ENCODE measurements at regions not wholly inside any gene's neighbourhood (a gene's known extent, or its start where the extent isn't known, plus 50 kb on each side); places are given as distances from the start of the nearest gene placed in this dataset.

DNA sequence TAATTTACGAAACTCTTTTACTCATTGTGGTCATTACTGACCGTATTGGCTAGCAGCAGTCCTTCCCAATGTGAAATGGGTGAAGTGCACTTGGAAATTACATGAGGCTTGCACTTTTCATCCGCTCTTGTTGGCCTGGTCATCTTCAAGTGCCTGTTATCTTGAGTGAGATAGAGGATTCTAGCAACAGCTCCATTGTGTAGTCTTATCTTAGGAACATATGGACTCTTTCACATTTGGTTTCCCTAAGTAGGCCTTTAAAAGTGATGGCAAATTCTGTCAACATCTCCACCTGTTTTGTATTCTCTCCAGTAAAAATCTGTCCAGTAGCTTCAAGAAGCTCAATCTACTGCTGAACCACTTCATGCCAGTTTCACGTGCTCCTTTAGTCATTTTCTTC is 114.8 kb upstream of the MARCKS start:
- no peak overlapping the region for H3K27ac ChIP-seq
- no peaks in the 10 kb centered on the region for H3K9me3 ChIP-seq
- 92 to 93% methylated on average over 4 of the region's 4 CpGs for WGBS, 2 donors
- no peaks in the 10 kb centered on the region for H3K4me1 ChIP-seq
- H3K27me3 ChIP-seq, result no peaks in the 10 kb centered on the region
- H3K36me3 ChIP-seq, result no peaks in the 10 kb centered on the region
- no peak overlapping the region for H3K4me3 ChIP-seq
- intact Hi-C loops (cut with DNase I), result no loop called here
- TF ChIP-seq, protein P1, sequence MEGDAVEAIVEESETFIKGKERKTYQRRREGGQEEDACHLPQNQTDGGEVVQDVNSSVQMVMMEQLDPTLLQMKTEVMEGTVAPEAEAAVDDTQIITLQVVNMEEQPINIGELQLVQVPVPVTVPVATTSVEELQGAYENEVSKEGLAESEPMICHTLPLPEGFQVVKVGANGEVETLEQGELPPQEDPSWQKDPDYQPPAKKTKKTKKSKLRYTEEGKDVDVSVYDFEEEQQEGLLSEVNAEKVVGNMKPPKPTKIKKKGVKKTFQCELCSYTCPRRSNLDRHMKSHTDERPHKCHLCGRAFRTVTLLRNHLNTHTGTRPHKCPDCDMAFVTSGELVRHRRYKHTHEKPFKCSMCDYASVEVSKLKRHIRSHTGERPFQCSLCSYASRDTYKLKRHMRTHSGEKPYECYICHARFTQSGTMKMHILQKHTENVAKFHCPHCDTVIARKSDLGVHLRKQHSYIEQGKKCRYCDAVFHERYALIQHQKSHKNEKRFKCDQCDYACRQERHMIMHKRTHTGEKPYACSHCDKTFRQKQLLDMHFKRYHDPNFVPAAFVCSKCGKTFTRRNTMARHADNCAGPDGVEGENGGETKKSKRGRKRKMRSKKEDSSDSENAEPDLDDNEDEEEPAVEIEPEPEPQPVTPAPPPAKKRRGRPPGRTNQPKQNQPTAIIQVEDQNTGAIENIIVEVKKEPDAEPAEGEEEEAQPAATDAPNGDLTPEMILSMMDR (IDR thresholded peaks at IDR 0.05), result no peak
- TF ChIP-seq POLR2A (IDR thresholded peaks at IDR 0.05), result no peak
- no peak for DNase-seq

DNA sequence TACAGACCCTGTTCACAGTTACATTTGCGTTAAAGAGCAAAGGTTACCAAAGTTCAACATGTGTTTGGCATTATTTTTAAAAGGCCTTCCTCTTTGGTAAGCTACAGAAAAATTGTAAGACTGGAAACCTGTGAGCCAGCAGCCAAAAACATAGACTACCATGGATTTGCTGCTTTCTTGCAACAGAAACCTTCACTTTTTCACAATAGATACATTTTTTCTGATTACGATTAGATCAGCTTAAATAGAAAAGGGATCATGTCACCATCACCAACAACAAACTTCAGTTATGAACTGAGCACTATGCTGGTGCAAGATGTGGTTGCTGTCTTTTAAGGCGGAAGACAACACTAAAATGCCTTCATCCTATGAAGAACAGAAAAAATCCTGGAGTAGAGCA is 112.3 kb upstream of the MARCKS start:
- Histone ChIP-seq H3K4me3 (no peak overlapping the region), H3K9me3 (no peaks in the 10 kb centered on the region), H3K27me3 (no peaks in the 10 kb centered on the region), H3K4me1 (no peaks in the 10 kb centered on the region), H3K27ac (no peak overlapping the region), H3K36me3 (no peaks in the 10 kb centered on the region)
- intact Hi-C loops (cut with DNase I), result no loop called here
- 72% methylated on average over 3 of the region's 3 CpGs for WGBS, 2 donors
- TF ChIP-seq POLR2A (IDR thresholded peaks at IDR 0.05), result no peak
- TF ChIP-seq, protein P1 (IDR thresholded peaks at IDR 0.05), result no peak
- DNase-seq, result no peak

DNA sequence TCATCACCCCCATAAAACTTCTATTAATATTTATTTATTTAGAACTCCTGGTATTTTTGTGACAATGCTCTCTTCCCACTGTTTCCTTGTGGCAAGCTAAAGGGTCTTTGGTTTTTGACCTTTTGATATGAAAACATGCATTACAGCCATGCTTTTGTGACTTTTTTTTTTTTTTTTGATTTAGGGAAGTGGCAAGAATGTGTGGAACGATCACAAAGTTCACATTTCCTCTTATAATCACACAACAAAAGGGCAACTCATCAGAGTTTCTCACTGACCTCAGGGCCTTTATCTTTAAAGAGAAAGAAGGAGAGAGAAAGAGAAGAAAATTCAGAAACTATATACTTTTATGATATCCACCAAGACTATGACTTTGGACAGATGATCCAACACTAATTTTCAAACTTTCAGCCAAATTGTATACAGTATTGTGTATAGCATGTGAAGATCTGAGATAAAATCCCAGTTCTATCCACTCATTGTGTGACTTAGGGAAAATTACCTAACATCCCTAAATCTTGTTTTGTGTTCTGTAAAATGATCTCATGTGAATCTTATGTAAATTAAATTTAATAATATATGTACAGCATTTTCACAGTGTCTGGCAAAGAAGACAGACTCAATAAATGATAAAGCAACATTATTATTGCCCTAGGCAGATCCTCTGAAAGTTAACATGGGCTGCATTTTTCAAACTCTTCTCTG is 106.8 kb upstream of the MARCKS start:
- Histone ChIP-seq H3K27me3 (no peaks in the 10 kb centered on the region), H3K36me3 (no peaks in the 10 kb centered on the region), H3K27ac (no peak overlapping the region), H3K4me3 (no peak overlapping the region), H3K9me3 (no peaks in the 10 kb centered on the region), H3K4me1 (no peaks in the 10 kb centered on the region)
- DNase-seq, result no peak
- TF ChIP-seq, protein P1 (IDR thresholded peaks at IDR 0.05), result no peak
- no peak for TF ChIP-seq POLR2A (IDR thresholded peaks at IDR 0.05)
- WGBS, 2 donors, result 44 to 60% methylated on average over 1 of the region's 1 CpG
- intact Hi-C loops (cut with DNase I), result no loop called here

DNA sequence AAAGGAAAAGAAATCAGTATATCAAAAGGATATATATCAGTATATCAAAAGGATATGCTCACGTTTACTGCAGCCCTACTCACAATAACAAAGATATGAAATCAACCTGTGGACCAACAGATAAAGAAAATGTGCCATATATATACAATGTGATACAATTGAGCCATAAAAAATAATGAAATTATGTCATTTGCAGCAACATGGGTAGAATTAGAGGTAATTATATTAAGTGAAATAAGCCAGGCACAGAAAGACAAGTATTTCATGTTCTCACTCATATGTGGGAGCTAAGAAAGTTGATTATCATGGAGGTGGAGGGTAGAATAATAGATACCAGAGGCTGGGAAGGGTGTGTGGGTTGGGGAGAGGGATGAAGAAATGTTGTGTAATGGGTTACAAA is 102.9 kb upstream of the MARCKS start:
- H3K36me3 ChIP-seq, result no peaks in the 10 kb centered on the region
- H3K4me3 ChIP-seq, result no peak overlapping the region
- no peak overlapping the region for H3K27ac ChIP-seq
- no peaks in the 10 kb centered on the region for H3K27me3 ChIP-seq
- DNase-seq, result no peak
- 76 to 83% methylated on average over 1 of the region's 1 CpG for WGBS, 2 donors
- intact Hi-C loops (cut with DNase I), result no loop called here
- H3K9me3 ChIP-seq, result no peaks in the 10 kb centered on the region
- no peak for TF ChIP-seq POLR2A (IDR thresholded peaks at IDR 0.05)
- TF ChIP-seq, protein P1 (IDR thresholded peaks at IDR 0.05), result no peak
- H3K4me1 ChIP-seq, result no peaks in the 10 kb centered on the region

DNA sequence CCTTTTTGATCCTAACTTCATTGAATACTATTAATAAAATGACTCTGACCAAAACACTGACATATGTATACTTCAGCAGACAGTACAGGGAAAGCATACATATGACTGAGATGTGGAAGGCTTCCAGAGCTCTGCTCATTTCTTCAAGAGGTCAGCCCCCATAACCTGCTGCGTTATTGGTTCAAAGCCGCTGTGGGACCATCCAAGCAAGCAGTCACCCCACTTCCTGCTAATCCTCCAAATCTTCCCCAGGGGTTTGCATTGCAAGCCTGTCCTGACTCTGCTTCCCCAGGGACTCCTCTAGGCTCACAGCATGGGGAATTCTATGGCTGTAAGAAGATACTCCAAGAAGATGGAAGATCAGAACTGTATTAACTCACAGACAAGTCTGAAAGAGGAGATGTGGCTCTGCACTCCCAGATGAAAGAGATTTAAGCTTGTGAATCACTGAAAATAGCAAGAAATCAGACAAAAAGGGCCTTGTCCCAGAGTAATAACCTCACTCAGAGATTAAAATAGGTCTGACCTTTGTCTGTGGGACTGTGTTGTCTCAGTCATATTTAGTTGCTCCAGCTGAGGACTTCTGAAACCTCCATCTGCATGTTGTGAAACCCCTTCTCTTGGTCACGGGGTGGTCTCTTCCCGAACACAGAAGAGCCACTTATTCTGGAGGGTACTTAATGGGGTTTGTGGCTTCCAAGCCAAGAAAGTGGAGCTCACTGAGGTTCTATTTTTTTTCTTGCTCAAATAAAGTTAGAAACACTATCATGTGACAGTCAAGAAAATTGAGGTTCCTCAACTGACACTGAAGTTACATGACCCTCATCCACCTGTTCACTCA is 101.5 kb upstream of the MARCKS start:
- H3K27me3 ChIP-seq, result no peaks in the 10 kb centered on the region
- TF ChIP-seq POLR2A (IDR thresholded peaks at IDR 0.05), result no peak
- no peak for DNase-seq
- peak overlapping the region in 1 of 4 donors; percentile 22 for H3K27ac ChIP-seq
- intact Hi-C loops (cut with DNase I), result no loop called here
- H3K9me3 ChIP-seq, result no peaks in the 10 kb centered on the region
- H3K4me1 ChIP-seq, result no peaks in the 10 kb centered on the region
- no peak overlapping the region for H3K4me3 ChIP-seq
- WGBS, 2 donors, result 84 to 91% methylated on average over 4 of the region's 4 CpGs
- no peaks in the 10 kb centered on the region for H3K36me3 ChIP-seq

Data from esophagus squamous epithelium (tissue), 5 donors.